ENCODE measurements at regions not wholly inside any gene's neighbourhood (a gene's known extent, or its start where the extent isn't known, plus 50 kb on each side); places are given as distances from the start of the nearest gene placed in this dataset.

DNA sequence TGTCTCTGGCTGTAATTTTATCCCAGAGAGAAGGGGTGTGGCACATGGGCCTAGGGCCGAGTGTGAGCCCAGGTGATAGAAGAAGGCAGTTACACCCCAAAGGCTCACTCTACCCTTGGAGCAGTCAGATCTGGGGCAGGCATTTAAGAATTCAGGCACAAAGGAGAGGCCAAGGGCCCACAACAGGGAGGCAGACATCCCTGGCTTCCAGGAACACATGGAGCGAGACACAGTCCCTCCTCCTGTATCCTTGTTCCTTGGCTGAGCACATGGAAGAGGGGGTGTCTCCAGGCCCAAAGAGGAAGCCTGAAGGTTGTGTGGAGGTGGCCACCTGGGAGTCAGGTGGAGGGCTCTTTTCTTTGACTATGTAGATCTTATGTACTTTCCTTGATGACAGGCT, 286.2 kb downstream of the RPS24 start:
- DNase-seq (ENCODE audit: low read depth), result no peak

DNA sequence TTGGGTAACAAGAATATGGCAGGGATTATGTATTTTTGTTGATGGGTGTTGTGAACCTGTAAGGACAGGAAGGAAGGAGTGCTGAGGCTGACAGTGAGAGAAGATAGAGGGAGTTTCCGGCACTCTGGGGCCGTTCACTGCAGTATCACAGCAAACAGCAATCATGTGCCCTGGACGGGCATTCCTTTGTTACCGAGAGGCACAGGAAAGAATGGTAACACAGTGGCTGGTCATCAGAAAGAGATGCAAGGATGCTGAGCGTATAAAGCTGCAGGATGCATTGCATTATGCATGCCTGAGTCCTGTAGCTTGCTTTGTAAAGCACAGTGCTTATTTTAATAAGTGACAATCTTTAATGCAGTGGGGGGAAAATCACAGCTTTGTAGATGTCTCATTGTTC, 286.8 kb downstream of the RPS24 start:
- no peak for DNase-seq (ENCODE audit: low read depth)

DNA sequence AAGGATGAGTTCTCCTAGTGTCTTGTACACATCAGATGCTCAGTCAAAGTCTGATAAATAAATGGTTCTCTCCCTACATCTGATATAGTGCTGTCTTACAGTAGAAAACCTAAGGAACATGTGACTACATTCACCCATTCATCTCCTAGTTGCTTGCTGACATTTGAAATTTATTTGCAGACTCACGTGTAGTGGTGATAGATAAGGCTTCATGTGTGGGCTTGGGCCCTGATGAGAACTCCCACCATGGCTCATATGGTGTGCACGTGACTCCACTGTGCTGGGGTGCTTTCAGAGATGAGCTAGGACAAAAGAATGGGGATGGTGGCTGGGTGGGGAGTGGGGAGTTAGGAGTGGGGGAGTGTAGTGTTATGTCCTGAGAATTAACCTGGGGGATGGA, 287.3 kb downstream of the RPS24 start:
- no peak for DNase-seq (ENCODE audit: low read depth)

DNA sequence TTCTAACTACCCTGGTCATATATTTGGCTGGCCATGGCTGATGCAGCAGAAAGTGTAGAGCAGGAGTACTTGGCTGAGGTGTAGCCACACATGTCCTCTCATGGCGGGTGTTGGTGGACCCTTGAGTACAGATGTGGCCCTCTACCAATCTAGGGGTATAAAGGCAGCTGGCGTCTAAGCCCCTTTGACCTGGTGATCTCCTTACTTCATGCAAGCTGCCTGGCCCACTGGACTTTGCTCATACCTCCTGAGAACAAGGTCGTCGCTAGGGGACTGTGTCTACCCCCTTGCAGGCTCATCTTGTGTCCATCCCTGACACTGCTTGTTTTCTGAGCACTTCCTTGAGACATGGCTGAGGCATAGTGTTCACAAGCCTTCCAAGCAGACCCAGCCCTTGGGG, 287.8 kb downstream of the RPS24 start:
- DNase-seq (ENCODE audit: low read depth), result no peak

DNA sequence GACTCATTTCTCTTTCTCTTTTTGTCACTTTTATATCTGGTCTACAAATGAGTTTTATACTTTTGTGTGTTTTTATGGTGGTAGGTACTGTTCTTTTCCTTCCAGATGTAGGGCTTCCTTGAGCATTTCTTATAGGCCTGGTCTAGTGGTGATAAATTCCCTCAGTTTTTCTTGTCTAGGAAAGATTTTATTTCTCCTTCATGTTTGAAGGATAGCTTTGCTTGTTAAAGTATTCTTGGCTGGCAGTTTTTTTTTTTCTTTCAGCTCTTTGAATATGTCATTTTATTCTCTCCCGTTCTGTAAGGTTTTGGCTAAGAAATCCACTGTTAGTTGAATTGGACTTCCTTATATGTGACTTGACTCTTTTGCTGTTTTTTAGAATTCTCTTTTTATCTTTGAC, 292.7 kb downstream of the RPS24 start:
- no peak for DNase-seq (ENCODE audit: low read depth)

DNA sequence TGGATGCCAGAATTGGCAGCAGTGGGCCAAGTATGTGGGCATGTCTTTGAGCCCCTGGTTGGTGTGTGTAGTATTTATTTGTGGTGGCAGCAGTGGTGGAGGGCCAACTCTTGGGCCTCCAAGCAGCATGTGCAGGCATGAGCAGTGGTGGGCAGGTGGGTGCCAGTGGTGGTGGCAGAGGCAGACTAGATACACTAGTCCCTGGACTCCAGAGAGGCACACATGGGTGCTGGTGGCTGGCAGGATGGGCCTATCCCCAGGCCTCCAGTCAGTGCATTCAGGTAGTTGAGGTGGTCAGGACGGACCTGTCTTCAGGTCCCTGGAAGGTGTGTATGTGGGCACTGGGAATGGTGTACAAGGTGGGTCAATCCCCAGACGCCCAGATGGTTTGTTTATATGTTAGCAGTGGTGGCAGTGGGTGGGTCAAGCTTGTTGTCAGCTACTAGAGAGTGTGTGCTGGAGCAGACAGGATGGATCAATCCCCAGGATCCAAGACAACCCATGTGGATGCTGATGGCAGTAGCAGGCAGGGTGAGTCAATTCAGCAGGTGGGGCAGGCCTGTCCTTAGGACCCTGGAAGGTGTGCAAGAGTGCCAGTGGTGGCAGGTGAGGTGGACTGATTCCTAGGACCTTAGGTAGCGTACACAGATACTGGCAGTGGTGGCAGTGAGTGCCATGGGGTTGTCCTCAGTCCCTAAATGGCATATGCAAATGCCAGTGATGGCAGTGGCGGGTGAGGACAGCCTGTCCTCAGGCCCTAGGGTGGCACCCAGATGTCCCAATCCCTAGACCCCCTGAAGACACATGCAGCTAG, 294.3 kb downstream of the RPS24 start:
- DNase-seq (ENCODE audit: low read depth), result no peak

DNA sequence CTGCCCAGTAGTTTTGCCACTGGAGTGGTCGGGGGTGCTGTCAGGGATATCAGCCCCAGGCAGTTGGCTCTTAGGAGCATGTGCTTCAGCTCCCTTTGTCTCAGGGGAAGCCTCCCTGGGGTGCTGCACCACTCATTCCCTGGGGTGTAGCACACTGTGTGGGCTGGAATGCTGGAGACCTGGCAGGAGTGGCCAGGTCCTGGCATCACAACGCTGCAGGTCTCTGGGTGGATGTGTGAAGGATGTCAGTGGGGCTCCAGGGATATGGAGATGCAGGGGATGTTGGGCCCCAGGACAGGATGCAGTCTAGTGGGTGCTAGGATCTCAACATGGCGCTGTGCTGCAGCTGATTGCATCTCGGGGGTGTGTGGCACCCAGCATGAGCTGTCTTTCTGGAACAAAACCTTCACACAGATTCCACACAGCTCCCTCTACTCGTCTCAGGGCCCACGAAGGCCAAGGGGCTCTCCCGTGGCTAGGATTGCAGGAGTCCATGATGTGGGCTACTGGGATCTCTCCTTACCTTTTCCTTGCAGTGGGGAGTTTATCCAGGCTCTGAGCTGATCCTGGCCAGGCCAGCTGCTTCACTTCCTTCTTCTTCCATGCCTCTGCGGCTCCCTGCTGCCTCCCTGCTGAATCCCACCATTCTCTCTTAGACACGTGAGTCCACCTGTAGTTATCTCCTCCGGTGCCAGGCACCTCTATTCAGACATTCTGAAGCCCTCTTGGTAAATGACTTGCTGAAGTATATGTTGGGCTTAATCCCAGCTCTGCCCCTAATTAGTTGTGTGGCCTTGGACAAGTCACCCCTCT, 295.1 kb downstream of the RPS24 start:
- no peak for DNase-seq (ENCODE audit: low read depth)

DNA sequence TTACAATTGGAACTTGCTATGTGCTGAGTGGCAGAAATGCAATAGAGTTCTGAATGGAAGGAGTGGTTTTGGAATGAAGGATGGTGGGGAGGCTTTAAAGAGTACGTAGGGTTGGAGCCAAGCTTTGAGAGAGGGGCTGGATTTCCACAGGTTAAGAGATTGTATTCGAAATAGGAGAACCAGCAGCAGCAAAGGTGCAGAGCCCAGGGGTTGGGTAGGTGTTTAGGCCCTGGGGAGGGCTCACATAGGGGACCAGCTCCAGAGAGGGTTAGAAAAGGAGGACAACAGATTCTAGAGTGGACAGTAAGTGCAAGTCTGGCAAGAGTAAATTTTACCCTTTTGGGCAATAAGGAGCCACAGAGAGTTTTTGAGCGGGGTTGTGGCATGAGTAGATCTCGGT, 297.2 kb downstream of the RPS24 start:
- no peak for DNase-seq (ENCODE audit: low read depth)

DNA sequence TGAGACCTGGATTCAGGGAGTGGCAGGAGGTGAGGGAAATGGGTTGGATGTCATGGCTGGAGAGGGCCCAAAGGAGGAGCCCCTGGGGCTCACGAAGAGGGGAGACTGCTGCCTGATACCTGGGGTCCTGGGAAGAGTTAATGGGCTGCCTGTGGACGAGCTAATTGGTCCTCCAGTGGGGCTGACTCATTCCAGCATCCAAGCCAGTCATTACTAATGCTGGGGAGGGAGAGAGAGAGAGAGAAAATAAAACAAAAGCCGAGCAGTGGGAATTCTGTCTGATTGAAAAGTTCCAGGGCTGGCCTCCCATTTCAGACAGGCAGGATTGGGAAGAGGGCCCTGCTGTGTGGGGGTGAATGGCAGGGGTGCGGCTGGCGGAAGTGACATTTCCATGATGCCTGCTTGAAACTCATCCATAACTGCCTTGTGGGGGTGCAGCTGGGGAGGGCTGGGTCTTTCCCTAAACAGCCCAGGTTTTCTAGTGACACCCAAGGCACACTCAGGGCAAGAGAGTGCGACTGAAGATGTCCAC, 297.8 kb downstream of the RPS24 start:
- DNase-seq (ENCODE audit: low read depth), result peak; percentile 16

DNA sequence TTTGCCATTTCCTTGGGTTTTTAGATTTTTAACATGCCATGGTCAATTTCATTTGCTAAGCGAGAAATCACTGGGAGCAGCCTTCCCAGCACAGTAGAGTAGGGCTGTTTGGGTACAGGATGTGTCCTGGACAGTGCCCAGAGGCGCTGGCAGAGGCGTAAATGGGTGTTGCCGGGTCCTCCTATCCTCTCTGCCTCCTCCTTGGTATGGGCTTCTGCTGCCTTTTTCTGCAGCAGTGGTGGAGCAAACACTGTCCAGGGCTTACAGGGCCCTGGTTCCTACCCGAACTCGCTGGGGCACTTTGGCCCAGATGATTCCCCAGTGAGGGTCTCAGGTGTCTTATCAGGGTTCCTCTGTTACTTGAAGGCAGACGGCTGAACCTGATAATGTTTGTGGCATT, 298.3 kb downstream of the RPS24 start:
- no peak for DNase-seq (ENCODE audit: low read depth)

DNA sequence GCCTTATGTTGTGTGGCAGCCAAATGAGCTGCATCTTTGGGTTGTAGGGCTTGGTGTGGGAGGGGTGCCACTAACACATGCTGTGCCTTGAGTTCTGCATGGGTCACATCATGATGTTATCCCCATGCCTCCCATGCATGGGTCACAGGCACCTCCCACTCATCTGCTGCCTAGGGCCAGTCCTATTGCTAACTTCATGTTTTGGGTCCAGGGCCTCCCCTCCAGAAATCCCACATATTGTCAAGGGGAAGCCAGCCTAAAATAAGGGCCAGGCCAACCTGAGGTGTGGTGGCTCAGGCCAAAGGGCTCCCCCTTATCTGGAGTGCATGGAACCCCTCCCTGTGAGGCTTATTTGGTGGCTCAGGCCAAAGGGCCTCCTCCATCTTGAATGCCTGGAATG, 299.0 kb downstream of the RPS24 start:
- DNase-seq (ENCODE audit: low read depth), result no peak

DNA sequence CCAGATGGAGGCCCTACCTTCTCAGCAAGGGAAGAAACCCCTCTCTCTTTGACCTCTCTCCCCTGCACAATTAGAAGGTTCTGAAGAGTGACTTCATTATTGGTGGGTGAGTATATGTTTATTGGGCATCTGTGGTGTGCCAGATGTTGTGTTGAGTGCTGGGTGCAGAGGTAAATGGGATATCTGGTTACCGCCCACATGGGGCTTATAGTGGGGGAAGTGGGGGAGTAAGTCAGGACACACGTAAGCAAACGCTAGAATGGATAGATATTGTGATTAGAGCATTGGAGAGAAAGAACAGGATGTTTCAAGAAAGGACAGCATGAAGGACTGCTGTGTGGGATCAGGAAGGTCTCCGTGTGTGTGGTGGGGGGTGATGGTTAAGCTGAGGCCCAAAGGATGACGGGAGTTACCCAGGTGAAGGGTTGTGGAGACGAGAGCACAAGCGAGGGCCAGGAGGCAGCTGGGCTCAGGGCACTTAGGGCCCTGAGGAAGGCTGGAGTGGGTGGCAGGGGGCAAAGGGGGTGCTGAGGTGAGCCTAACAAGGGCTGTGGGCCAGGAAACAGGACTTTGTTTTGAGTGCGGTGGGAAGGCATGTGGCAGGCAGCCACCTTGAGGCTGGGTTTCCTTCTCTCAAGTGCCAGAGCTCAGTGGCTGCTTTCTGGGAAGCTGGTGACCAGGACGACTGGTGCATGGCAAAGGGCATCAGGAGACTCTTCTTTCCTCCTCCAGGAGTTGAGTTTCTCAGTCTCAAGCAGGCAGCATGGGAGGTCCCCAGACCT, 299.9 kb downstream of the RPS24 start:
- DNase-seq (ENCODE audit: low read depth), result no peak

DNA sequence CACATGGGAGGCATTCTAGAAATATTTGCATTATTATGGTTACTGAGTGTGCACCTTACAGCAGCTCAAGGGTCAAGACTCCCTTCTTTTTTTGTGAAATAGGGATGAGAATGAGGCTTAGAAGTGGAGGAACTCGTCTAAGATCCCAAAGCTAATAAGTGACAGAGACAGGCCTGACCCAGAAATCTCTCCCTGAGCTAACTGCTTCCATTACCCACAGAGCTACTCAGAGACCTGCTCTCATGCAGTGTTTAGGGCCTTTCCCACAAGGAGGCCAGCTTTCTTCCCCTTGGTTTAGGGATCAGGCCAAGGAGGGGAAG, 301.7 kb downstream of the RPS24 start:
- no peak for DNase-seq (ENCODE audit: low read depth)

DNA sequence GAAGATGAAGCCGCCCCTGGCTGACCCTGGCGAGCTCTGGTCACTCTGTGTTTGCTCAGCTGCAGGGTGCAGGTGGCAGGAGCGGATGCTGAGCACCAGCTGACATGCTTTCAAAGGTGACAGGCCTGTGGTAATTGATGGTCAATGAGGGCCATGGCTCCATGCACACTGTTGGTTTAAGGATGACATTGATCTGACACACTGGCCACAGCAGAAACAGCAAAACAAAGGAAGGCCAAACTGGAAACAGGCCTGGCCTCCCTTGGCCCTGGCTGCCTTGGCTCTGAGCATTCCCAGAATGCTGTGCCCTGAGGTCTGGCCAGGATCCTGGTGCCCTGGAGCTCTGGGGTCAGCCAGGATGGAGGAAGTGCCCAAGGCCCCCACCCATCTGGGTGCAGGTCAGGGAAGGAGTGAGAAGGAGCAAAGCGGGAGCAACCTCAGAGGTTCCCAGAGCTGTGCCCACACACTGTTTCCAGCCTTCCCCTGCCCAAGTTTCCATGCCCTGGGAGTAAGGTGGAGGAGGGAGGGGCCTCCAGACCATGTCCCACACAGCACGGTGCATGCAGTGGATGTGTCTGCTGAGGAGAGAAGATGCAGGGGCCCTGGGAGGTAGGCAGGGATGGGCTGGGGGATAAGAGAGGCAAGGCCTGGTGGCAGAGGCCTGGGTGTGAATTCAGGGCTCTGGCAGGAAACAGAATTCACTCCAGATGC, 302.2 kb downstream of the RPS24 start:
- DNase-seq (ENCODE audit: low read depth), result no peak

DNA sequence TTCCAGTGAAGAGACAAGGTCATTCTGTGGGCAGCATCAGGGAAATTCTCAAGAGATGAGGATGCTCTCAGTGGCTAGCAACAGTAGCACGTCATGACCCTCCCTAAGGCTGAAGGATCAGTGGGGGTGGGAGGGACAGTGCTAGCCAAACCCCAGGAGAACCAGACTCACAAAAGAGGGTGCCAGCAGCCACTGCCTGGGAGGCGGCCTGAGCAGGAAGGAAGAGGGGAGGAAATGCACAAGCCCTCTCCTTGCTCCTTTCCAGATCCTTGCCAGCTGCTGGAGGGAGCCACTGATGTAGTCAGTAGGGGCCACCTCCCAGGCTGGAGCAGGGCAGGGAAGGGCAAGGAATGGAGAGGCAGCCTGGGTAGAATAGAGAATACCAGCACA, 302.7 kb downstream of the RPS24 start:
- peak; percentile 70 for DNase-seq (ENCODE audit: low read depth)

DNA sequence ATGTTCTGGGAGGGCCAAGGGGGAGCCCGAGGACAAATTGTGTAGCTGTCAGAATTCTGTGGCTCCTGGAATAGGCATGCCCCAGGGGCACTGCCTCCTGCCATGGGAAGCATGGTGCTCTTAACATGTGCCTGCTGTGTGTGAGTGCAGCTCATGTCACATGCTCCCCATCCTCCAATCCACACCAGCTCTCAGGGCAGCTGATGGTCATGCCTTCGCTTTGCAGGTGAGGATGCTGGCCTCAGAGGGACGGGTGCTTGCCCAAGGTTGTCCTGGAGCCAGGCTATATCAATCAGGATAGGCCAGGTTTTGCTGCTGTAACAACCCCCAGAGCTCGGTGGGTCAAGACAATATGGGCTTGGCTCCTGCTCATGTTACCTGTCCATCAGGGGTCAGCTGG, 303.4 kb downstream of the RPS24 start:
- DNase-seq (ENCODE audit: low read depth), result no peak

DNA sequence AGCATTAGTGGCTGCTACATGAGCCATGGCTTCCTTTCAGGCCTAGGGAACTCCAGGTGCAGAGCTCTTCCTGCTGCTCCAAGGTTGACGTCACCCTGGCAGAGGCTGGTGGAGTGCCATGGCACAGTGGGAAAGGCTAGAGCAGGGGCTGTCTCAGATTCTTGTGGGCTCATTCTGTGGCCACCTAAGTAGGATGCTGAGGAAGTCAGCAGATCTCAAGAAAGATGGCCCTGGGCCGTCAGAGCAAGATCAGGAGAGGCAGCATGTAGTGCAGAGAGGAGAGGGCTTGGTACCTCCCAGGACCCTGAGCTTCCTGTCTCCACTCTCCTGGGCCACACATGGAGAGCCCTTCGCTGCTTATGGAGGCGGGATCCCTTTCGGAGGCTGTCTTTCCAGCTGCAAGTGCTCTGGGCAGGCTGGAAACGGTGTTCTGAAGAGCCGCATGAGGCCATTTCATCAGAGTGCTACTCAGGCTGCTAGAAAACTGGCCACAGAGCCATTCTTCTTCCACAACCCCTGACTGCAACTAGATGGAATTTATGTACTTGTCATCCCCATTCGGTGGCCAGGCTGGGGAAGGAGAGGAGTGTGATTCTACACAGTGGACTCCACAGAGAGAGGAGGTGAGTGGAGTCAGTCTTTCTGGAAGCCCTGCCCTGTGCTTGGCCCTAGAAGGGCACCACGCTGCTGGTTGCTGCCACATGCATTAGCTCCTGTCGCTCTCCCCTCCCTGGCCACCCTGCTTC, 304.2 kb downstream of the RPS24 start:
- no peak for DNase-seq (ENCODE audit: low read depth)

DNA sequence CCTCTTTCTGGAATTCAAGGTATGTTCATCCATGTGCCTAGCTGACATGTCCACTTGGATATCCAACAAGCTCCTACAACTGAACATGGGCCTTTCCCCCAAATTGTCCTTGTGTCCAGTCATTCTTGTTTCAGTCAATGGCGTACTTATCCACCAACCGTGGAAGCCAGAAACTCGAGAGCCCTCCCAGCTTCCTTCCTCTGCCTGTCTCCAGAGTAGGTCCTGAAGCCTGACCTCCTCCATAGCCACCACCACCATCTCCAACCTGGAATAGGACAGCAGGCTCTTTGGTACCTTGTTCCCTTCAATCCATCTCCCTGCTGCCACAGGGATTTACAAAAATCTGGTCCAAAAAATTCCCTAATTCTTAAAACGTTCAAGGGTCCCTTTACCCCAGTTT, 305.1 kb downstream of the RPS24 start:
- DNase-seq (ENCODE audit: low read depth), result no peak

DNA sequence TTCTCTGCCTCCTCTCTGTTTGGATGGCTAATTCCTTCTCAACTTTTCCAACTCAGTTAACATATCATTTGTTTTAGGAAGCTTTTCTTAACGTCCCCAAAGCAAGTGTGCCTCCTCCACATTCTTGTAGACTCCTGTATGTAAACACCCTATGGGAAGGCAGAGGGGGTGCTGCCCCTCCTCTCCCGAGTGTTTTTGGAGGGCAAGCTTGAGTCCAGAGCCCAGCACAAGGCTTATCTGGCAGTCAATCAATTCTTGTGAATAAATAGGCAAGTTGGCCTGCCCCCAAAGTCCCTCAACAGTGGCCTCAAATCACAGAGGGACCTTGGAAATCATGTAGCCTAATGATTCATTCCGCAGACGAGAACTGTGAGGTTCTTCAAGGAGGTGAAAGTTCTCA, 305.6 kb downstream of the RPS24 start:
- no peak for DNase-seq (ENCODE audit: low read depth)

DNA sequence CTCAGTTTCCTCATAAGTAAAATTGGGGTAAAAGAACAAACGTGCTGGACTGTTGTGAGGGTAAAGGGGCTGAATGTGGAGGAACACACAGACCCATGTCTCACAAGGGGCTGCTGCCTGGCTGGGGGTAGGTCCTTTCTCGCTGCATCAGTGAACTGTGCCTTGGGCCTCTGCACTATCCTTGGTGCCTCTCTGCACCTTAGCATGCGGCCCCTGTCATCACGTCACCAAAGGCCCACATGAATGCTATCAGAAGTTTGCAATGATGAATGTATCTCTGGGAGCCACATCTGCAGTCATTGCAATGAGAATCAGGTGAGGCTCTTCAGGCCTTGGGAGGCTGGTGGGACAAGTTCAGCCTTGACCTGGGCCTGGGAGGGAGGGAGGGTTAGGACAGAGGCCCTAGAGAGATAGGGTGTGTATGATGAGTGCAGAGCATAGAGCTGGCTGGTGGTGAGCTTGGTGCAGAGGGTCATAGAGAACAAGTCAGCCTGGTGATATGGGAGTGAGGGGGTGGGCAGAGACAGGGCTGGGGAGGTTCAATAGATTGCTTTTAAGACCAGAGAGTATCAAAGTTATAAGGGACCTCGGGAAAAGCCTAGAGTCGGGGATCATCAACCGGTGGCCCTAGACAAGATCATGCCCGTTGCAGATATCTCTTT, 308.4 kb downstream of the RPS24 start:
- DNase-seq (ENCODE audit: low read depth), result no peak

All from iris pigment epithelial cell (primary cell).